GM12874 (cell line): ENCODE measurements at regions not wholly inside any gene's neighbourhood (a gene's known extent, or its start where the extent isn't known, plus 50 kb on each side); places are given as distances from the start of the nearest gene placed in this dataset.

Source experiments
- CTCF ChIP-seq: IDR thresholded peaks from 2 replicates; pipeline ENCODE4 v1.5.1; 2011; ENCODE audit warnings: low read depth, mild to moderate bottlenecking, control low read depth, low read length, moderate library complexity; ENCODE audit not compliant: insufficient read depth

- TF ChIP-seq CTCF, result no peak
Observed at GRCh38 chr10:54866666-54867065, 65.6 kb upstream of the PCDH15 start.

- no peak for TF ChIP-seq CTCF
Observed at GRCh38 chr10:54854843-54855242, 53.8 kb upstream of the PCDH15 start.

GRCh38 chr10:54854389-54854788, 53.4 kb upstream of the PCDH15 start:
- TF ChIP-seq CTCF, result no peak

- no peak for TF ChIP-seq CTCF
Observed at GRCh38 chr10:54853883-54854282, 52.9 kb upstream of the PCDH15 start.
